Mucosa of descending colon (tissue), 3 donors: ENCODE measurements at regions not wholly inside any gene's neighbourhood (a gene's known extent, or its start where the extent isn't known, plus 50 kb on each side); places are given as distances from the start of the nearest gene placed in this dataset.

ENCODE experiments used
- ATAC-seq: fragments of 200-7000 bp; cut with Tn5 transposase; one replicate; pipeline ENCODE4 v1.9.1; 2020; ENCODE audit warnings: mild to moderate bottlenecking, moderate library complexity
- DNase-seq, 3 donors: peaks; one replicate each; pipeline ENCODE4 v3.0.0-alpha.2; 2020
- H3K36me3 ChIP-seq: fragments of 200-600 bp; one replicate; pipeline ENCODE4 v1.8.0; 2021; ENCODE audit warnings: low read depth, mild to moderate bottlenecking
- H3K4me1 ChIP-seq: fragments of 200-600 bp; one replicate; pipeline ENCODE4 v1.8.0; 2021; ENCODE audit warnings: low read depth, mild to moderate bottlenecking
- H3K4me3 ChIP-seq: fragments of 200-600 bp; one replicate; pipeline ENCODE4 v1.8.0; 2021; ENCODE audit warnings: mild to moderate bottlenecking
- H3K9me3 ChIP-seq: fragments of 200-600 bp; one replicate; pipeline ENCODE4 v1.8.0; 2021; ENCODE audit warnings: mild to moderate bottlenecking
- intact Hi-C, 2 donors: fragments of 100-400 bp; cut with DNase I in 1 of 2; cut with micrococcal nuclease in 1 of 2; formaldehyde crosslinking; loops; one replicate each; pipeline versions ENCODE4 v1.11.0 to v1.11.1; 2022; cut with DNase I, micrococcal nuclease
- TF ChIP-seq, protein P1 (sequence below): fragments of 200-600 bp; IDR thresholded peaks from one replicate; pipeline ENCODE4 v1.8.0; 2022; ENCODE audit warnings: antibody characterized with exemption, mild to moderate bottlenecking
- donor health status: DM: no; HTN: no; CAD: no; lungs with moderate emphysema.
- donor health status: DM: no; HTN: no; CAD: no.
- donor health status: DM: no; HTN: yes; CAD: no.

- no peak for ATAC-seq
- DNase-seq = no peak
Observed at GRCh38 chr1:103905363-103905762, 155.7 kb downstream of the AMY1C start.

DNA sequence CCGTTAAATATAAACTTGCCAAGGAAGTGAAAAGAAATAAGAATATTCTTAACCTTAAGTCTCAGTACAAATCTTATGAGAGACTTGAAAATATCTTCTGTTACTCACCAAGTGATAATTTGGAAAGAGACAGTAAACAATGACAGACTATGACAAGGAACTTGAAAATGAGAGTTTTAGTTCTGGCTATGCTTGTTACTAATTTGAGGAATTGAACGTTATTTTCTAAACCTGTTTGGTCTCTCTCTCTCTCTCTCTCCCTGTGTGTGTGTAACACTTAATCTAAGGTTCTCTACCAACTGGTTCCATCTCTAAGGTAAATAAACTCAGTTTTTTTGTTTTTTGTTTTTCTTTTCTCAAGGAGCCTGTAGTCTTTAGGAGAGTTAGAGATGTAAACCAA, 161.8 kb downstream of the AMY1C start:
- ATAC-seq (no peak), DNase-seq (no peak)
- H3K9me3 ChIP-seq = no peaks in the 10 kb centered on the region
- intact Hi-C loops = no loop called here
- no peak overlapping the region for H3K4me3 ChIP-seq
- no peaks in the 10 kb centered on the region for H3K4me1 ChIP-seq
- H3K36me3 ChIP-seq = no peaks in the 10 kb centered on the region
- TF ChIP-seq, protein P1, sequence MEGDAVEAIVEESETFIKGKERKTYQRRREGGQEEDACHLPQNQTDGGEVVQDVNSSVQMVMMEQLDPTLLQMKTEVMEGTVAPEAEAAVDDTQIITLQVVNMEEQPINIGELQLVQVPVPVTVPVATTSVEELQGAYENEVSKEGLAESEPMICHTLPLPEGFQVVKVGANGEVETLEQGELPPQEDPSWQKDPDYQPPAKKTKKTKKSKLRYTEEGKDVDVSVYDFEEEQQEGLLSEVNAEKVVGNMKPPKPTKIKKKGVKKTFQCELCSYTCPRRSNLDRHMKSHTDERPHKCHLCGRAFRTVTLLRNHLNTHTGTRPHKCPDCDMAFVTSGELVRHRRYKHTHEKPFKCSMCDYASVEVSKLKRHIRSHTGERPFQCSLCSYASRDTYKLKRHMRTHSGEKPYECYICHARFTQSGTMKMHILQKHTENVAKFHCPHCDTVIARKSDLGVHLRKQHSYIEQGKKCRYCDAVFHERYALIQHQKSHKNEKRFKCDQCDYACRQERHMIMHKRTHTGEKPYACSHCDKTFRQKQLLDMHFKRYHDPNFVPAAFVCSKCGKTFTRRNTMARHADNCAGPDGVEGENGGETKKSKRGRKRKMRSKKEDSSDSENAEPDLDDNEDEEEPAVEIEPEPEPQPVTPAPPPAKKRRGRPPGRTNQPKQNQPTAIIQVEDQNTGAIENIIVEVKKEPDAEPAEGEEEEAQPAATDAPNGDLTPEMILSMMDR = no peak

More at GRCh38 chr1:103905363-103905762, 155.7 kb downstream of the AMY1C start:
- no peak overlapping the region for H3K4me3 ChIP-seq
- no peaks in the 10 kb centered on the region for H3K9me3 ChIP-seq
- TF ChIP-seq, protein P1 = no peak
- no peaks in the 10 kb centered on the region for H3K36me3 ChIP-seq
- no peaks in the 10 kb centered on the region for H3K4me1 ChIP-seq
- intact Hi-C loops = no loop called here

DNA sequence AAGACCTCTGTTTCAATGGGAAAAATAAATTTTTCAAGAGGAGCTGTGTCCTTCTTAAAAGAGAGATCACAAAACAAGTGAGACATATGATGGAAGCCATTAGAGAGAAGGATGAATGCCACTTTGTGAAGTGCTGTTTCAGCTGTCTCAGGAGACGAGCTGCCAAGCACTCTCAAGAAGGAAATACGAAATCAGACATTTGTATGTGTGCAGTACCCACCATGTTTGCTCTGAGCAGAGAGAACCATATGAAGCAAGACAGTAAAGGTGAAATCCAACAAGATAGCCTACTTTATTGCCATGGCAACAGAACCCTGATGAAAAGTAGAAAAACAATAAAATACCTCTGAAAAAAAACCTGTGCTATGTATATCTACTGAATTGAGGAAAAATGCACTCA, 168.1 kb downstream of the AMY1C start:
- Histone ChIP-seq H3K9me3 (peaks cover 3% of the 10 kb centered on the region), H3K4me3 (no peak overlapping the region), H3K36me3 (no peaks in the 10 kb centered on the region), H3K4me1 (no peaks in the 10 kb centered on the region)
- intact Hi-C loops = no loop called here
- DNase-seq (no peak), ATAC-seq (no peak)
- TF ChIP-seq, protein P1 = no peak

DNA sequence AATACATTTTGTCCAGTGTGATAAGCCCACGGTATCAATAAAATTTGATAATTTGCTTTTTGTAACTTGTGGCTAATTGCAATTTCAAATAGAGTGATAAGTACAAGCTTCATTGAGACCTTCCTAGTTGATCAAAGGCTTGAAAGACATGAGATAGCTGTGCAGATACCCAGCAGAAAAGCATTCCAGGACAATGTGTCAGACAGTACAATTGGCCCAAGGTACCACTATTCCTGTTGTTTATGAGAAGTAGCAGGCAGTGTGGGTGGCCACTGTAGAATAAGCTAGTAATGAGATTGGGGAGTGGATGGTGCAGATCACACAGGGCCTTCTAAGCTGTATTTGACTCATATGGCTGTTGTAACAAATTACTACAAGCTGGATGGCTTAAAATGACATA, 182.2 kb downstream of the AMY1C start:
- no peaks in the 10 kb centered on the region for H3K4me1 ChIP-seq
- no peak for ATAC-seq
- intact Hi-C loops = no loop called here
- H3K9me3 ChIP-seq = no peaks in the 10 kb centered on the region
- no peak for DNase-seq
- TF ChIP-seq, protein P1 = no peak
- no peak overlapping the region for H3K4me3 ChIP-seq
- H3K36me3 ChIP-seq = no peaks in the 10 kb centered on the region

DNA sequence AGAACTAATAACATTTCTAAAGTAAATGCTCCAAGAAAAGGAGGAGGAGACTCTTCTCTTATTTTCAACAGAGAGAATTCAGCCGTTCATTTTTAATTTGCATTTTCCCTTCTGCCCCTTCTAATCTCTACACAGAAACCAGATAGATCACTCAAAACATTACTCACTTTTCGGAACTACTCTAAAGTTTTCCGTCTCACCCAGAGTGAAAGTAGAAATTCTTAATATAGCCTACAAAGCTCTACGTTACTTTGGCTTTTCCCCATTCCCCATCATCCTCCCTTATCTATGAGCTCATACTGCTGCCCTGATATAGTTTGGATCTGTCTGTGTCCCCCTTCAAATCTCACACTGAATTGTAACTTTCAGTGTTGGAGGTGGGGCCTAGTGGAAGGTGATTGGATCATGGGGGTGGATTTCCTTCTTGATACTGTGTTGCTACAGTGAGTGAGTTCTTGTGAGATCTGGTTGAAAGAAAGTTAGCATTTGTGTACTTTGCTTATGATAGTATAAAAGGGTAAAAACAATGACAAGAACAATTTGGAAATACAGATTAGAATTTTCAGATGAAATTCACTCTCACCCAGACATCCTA, 188.2 kb downstream of the AMY1C start:
- DNase-seq (no peak), ATAC-seq (no peak)
- TF ChIP-seq, protein P1 = no peak
- intact Hi-C loops = no loop called here
- Histone ChIP-seq H3K4me1 (no peaks in the 10 kb centered on the region), H3K9me3 (no peaks in the 10 kb centered on the region), H3K4me3 (no peak overlapping the region), H3K36me3 (no peaks in the 10 kb centered on the region)

- no peak for ATAC-seq
- TF ChIP-seq, protein P1 = no peak
- DNase-seq = no peak
- intact Hi-C loops = no loop called here
- Histone ChIP-seq H3K9me3 (no peaks in the 10 kb centered on the region), H3K4me3 (no peak overlapping the region), H3K36me3 (no peaks in the 10 kb centered on the region), H3K4me1 (no peaks in the 10 kb centered on the region)
Observed at GRCh38 chr1:103941086-103941485, 191.4 kb downstream of the AMY1C start.
